HepG2 (cell line): ENCODE measurements at regions not wholly inside any gene's neighbourhood (a gene's known extent, or its start where the extent isn't known, plus 50 kb on each side); places are given as distances from the start of the nearest gene placed in this dataset.

Experiments
- ATAC-seq: fragments of 200-7000 bp; cut with Tn5 transposase; 3 replicates; pipeline ENCODE4 v1.9.1; 2020; ENCODE audit warnings: mild to moderate bottlenecking, moderate library complexity
- BruUV-seq: library from RNA; stranded (reverse); fragments of 400-500 nt; replicated peaks from 2 replicates; lab custom pipeline; 2021; lab: Mats Ljungman, UMichigan
- CTCF ChIA-PET: fragments of 300-600 bp; formaldehyde crosslinking; extraction: SDS; loops from one replicate; lab custom pipeline; 2021; ENCODE audit warnings: low total read pairs, inconsistent platforms, low intra/inter-chr PET ratio; lab: Yijun Ruan, JAX
- POLR2A ChIA-PET: fragments of 350-600 bp; sonication (Branson Sonifier 250); formaldehyde crosslinking; loops from one replicate; lab custom pipeline; 2020; ENCODE audit warnings: antibody characterized with exemption, inconsistent platforms; lab: Yijun Ruan, JAX
- DNase-seq: peaks from one replicate; pipeline ENCODE4 v3.0.0-alpha.2; 2015; ENCODE audit warnings: low spot score
- FAIRE-seq: peaks from 3 replicates; lab custom pipeline; 2011; peaks lifted over from hg19 to GRCh38; lab: Jason Lieb, UNC
- H2AFZ ChIP-seq: one replicate; pipeline ENCODE4 v1.6.1; 2011; ENCODE audit warnings: low read length, inconsistent platforms
- H3K27ac ChIP-seq: fragments of 300-600 bp; 3 replicates; pipeline ENCODE4 v1.8.0; 2011; ENCODE audit warnings: mixed run types, mild to moderate bottlenecking, mixed read lengths, low read length, inconsistent platforms; ENCODE audit not compliant: insufficient read depth; ENCODE audit errors: extremely low read length
- H3K27me3 ChIP-seq, 2 experiments: fragments of 200-600 bp in 1 of 2; 2 replicates in 1 of 2; 3 replicates in 1 of 2; pipeline versions ENCODE4 v1.6.0 to v1.8.0; 2011; ENCODE audit warnings: low read length in 2 of 2, mild to moderate bottlenecking in 2 of 2, moderate library complexity in 2 of 2, inconsistent platforms in 1 of 2; ENCODE audit not compliant: insufficient read depth in 2 of 2, control insufficient read depth in 1 of 2
- H3K36me3 ChIP-seq, 2 experiments: fragments of 200-600 bp in 1 of 2; replicated peaks in 1 of 2; 2 replicates in 1 of 2; 3 replicates in 1 of 2; pipeline versions ENCODE4 v1.5.1 to v1.8.0; 2011; ENCODE audit warnings: low read length in 2 of 2, inconsistent platforms in 1 of 2; ENCODE audit not compliant: insufficient read depth in 2 of 2, control insufficient read depth in 1 of 2
- H3K4me1 ChIP-seq: 2 replicates; pipeline ENCODE4 v1.5.1; 2012; ENCODE audit warnings: low read length, inconsistent platforms; ENCODE audit not compliant: insufficient read depth
- H3K4me2 ChIP-seq: 2 replicates; pipeline ENCODE4 v1.6.0; 2011; ENCODE audit warnings: low read depth, low read length, inconsistent platforms
- H3K4me3 ChIP-seq, 3 experiments: fragments of 200-600 bp in 1 of 3; sonication (generic), shearing (Covaris generic) in 1 of 3; replicated peaks in 1 of 3; 2 replicates each; pipeline ENCODE4 v1.5.1; 2011 to 2016; ENCODE audit warnings: low read length in 3 of 3, inconsistent platforms in 2 of 3, low read depth in 2 of 3, mild to moderate bottlenecking in 2 of 3, control low read depth in 1 of 3, mixed read lengths in 1 of 3; ENCODE audit not compliant: insufficient read depth in 1 of 3
- H3K79me2 ChIP-seq: one replicate; pipeline ENCODE4 v1.6.1; 2011; ENCODE audit warnings: low read length, inconsistent platforms; ENCODE audit not compliant: insufficient read depth
- H3K9ac ChIP-seq: 2 replicates; pipeline ENCODE4 v1.6.0; 2011; ENCODE audit warnings: mild to moderate bottlenecking, low read depth, low read length, inconsistent platforms; ENCODE audit not compliant: insufficient read depth
- H3K9me3 ChIP-seq: 2 replicates; pipeline ENCODE4 v1.5.1; 2012; ENCODE audit warnings: mild to moderate bottlenecking, low read length
- H4K20me1 ChIP-seq: 2 replicates; pipeline ENCODE4 v1.6.0; 2011; ENCODE audit warnings: inconsistent platforms, mild to moderate bottlenecking, low read length, moderate library complexity; ENCODE audit not compliant: insufficient read depth
- FOXC1 ChIP-seq: sonication (generic); formaldehyde crosslinking; IDR thresholded peaks from 2 replicates; pipeline ENCODE4 v1.8.0; 2022; ENCODE audit warnings: mild to moderate bottlenecking, missing genetic modification reagents, borderline replicate concordance
- FOXM1 ChIP-seq: sonication (generic); formaldehyde crosslinking; IDR thresholded peaks from 2 replicates; pipeline ENCODE4 v1.5.0; 2020; ENCODE audit warnings: missing genetic modification reagents
- ISX ChIP-seq: sonication (generic); formaldehyde crosslinking; conservative IDR thresholded peaks from 2 replicates; pipeline ENCODE4 v1.5.0; 2020; ENCODE audit warnings: missing genetic modification reagents
- KDM5B ChIP-seq: sonication (generic); formaldehyde crosslinking; IDR thresholded peaks from 2 replicates; pipeline ENCODE4 v1.4.0; 2020; ENCODE audit warnings: missing genetic modification reagents, mild to moderate bottlenecking, borderline replicate concordance
- REXO4 ChIP-seq: sonication (generic); formaldehyde crosslinking; IDR thresholded peaks from 2 replicates; pipeline ENCODE4 v1.8.0; 2022; ENCODE audit warnings: missing genetic modification reagents, mild to moderate bottlenecking, borderline replicate concordance
- RFX1 ChIP-seq: fragments of 450-650 bp; IDR thresholded peaks from 2 replicates; pipeline ENCODE4 v1.6.1; 2017
- RNF2 ChIP-seq: fragments of 450-650 bp; conservative IDR thresholded peaks from 2 replicates; pipeline ENCODE4 v1.6.1; 2016; ENCODE audit warnings: low read depth
- ZNF333 ChIP-seq: sonication (generic); formaldehyde crosslinking; IDR thresholded peaks from 2 replicates; pipeline ENCODE4 v1.4.0; 2020; ENCODE audit warnings: mild to moderate bottlenecking, missing genetic modification reagents, borderline replicate concordance
- ZNF788 ChIP-seq: sonication (generic); formaldehyde crosslinking; IDR thresholded peaks from 2 replicates; pipeline ENCODE4 v1.5.0; 2020; ENCODE audit warnings: mild to moderate bottlenecking, missing genetic modification reagents, borderline replicate concordance
- WGBS: methylation state at CpG from one replicate; pipeline ENCODE4 v1.1.6; 2017; ENCODE audit warnings: low lambda C conversion rate; 5-methylcytosine and 5-hydroxymethylcytosine counted together
- in situ Hi-C: cut with HindIII; loops from 2 replicates; pipeline ENCODE4 v1.10.0; 2017; ENCODE audit warnings: low pct_unique_long_range_greater_than_20kb; ENCODE audit not compliant: extremely low pct_ligation_motif_present
- intact Hi-C: fragments of 100-400 bp; cut with micrococcal nuclease; formaldehyde crosslinking; loops from one replicate; pipeline ENCODE4 v1.10.0; 2022; ENCODE audit not compliant: unreplicated experiment
- TF ChIP-seq, protein P1 (sequence below): sonication (generic); formaldehyde crosslinking; conservative IDR thresholded peaks from 2 replicates; pipeline ENCODE4 v1.8.0; 2022; ENCODE audit warnings: missing genetic modification reagents
- TF ChIP-seq, protein P2 (sequence below), 2 experiments: IDR thresholded peaks; 2 replicates each; pipeline ENCODE4 v1.6.1; 2011 to 2012; ENCODE audit warnings: low read length in 2 of 2, borderline replicate concordance in 1 of 2, low read depth in 1 of 2, mild to moderate bottlenecking in 1 of 2, moderate library complexity in 1 of 2

- H3K4me1 ChIP-seq = peaks cover 32% of the 10 kb centered on the region
- no peak overlapping the region for H3K27ac ChIP-seq
- H2AFZ ChIP-seq = no peak overlapping the region
- H3K9me3 ChIP-seq = peaks cover 6% of the 10 kb centered on the region
- FAIRE-seq (no peak), DNase-seq (no peak), ATAC-seq (no peak)
- ChIA-PET POLR2A (no interaction called here), CTCF (no interaction called here)
- no TSS peak for BruUV-seq
- H3K4me2 ChIP-seq = no peak overlapping the region
- in situ Hi-C loops = no loop called here
- no peaks in the 10 kb centered on the region for H3K27me3 ChIP-seq
- H3K79me2 ChIP-seq = no peaks in the 10 kb centered on the region
- H4K20me1 ChIP-seq = no peaks in the 10 kb centered on the region
- no peaks in the 10 kb centered on the region for H3K36me3 ChIP-seq
- TF ChIP-seq ZNF788 (CRISPR knock-in tag) = no peak
- no peak for TF ChIP-seq RNF2
- TF ChIP-seq RFX1 = no peak
- no peak for TF ChIP-seq REXO4 (CRISPR knock-in tag)
- no peak for TF ChIP-seq KDM5B
- TF ChIP-seq ISX = no peak
- TF ChIP-seq FOXM1 = no peak
- TF ChIP-seq FOXC1 (CRISPR knock-in tag) = no peak
- no peak for TF ChIP-seq ZNF333 (CRISPR knock-in tag)
- TF ChIP-seq, protein P1, sequence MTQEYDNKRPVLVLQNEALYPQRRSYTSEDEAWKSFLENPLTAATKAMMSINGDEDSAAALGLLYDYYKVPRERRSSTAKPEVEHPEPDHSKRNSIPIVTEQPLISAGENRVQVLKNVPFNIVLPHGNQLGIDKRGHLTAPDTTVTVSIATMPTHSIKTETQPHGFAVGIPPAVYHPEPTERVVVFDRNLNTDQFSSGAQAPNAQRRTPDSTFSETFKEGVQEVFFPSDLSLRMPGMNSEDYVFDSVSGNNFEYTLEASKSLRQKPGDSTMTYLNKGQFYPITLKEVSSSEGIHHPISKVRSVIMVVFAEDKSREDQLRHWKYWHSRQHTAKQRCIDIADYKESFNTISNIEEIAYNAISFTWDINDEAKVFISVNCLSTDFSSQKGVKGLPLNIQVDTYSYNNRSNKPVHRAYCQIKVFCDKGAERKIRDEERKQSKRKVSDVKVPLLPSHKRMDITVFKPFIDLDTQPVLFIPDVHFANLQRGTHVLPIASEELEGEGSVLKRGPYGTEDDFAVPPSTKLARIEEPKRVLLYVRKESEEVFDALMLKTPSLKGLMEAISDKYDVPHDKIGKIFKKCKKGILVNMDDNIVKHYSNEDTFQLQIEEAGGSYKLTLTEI (CRISPR knock-in tag) = no peak
- TF ChIP-seq, protein P2, sequence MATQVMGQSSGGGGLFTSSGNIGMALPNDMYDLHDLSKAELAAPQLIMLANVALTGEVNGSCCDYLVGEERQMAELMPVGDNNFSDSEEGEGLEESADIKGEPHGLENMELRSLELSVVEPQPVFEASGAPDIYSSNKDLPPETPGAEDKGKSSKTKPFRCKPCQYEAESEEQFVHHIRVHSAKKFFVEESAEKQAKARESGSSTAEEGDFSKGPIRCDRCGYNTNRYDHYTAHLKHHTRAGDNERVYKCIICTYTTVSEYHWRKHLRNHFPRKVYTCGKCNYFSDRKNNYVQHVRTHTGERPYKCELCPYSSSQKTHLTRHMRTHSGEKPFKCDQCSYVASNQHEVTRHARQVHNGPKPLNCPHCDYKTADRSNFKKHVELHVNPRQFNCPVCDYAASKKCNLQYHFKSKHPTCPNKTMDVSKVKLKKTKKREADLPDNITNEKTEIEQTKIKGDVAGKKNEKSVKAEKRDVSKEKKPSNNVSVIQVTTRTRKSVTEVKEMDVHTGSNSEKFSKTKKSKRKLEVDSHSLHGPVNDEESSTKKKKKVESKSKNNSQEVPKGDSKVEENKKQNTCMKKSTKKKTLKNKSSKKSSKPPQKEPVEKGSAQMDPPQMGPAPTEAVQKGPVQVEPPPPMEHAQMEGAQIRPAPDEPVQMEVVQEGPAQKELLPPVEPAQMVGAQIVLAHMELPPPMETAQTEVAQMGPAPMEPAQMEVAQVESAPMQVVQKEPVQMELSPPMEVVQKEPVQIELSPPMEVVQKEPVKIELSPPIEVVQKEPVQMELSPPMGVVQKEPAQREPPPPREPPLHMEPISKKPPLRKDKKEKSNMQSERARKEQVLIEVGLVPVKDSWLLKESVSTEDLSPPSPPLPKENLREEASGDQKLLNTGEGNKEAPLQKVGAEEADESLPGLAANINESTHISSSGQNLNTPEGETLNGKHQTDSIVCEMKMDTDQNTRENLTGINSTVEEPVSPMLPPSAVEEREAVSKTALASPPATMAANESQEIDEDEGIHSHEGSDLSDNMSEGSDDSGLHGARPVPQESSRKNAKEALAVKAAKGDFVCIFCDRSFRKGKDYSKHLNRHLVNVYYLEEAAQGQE (IDR thresholded peaks at IDR 0.05; ENCODE audit: borderline replicate concordance in 1 of 2, low read depth in 1 of 2, low read length in 2 of 2) = no peak
- no peak overlapping the region for H3K4me3 ChIP-seq
- WGBS = 86% methylated on average over 3 of the region's 3 CpGs
- intact Hi-C loops = no loop called here
- H3K9ac ChIP-seq = no peak overlapping the region
These were observed 74.6 kb downstream of the DNTTIP2 start for GRCh38 chr1:93804412-93804811.
